Endothelial cell of hepatic sinusoid (primary cell): ENCODE measurements at regions not wholly inside any gene's neighbourhood (a gene's known extent, or its start where the extent isn't known, plus 50 kb on each side); places are given as distances from the start of the nearest gene placed in this dataset.
"Not testable (repeated sequence)": the region's sequence is repeated elsewhere in the genome, so short reads cannot be mapped to it uniquely, and the experiment has no call there.

ENCODE experiments used
- in situ Hi-C: cut with HindIII; loops from 2 replicates; pipeline ENCODE4 v1.10.0; 2017; ENCODE audit warnings: low sequenced_read_pairs

DNA sequence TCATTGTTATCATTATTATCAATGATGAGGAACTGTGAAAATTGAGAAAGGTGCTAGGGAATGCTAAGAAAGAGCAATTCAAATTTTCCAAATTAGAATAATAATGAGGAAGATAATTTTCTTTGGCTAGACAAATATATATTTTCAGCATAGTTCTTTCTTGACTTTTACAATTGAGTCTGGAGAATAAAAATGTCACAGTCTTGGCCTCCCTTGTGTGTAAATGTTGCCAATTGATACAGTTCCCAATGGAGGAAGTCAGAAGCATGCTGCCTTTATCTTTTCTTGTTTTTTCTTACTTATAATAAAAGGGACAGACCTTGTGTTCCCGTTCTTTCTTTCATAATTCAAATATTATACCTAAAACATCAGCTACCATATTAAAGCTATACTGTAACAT is 774.4 kb downstream of the SI start:
- in situ Hi-C loops = no loop called here

DNA sequence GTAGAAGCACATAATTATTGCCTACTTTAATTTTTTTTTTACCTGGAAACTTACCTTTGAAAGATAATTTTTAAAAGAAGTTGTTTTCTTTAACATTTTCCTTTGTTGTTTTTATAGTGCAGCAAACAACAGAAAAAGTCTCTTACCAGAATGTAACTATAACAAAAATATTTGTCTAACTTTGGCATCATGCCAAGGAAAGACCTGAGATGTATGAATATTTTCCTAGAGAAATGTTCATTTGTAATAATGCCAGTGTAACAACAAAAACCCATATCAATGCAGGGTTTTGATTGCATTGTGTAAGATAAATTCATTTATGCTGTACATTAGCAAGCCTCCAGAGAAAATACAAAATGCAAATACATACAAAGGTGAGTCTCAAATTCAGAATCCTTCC is 775.7 kb downstream of the SI start:
- in situ Hi-C loops = no loop called here

DNA sequence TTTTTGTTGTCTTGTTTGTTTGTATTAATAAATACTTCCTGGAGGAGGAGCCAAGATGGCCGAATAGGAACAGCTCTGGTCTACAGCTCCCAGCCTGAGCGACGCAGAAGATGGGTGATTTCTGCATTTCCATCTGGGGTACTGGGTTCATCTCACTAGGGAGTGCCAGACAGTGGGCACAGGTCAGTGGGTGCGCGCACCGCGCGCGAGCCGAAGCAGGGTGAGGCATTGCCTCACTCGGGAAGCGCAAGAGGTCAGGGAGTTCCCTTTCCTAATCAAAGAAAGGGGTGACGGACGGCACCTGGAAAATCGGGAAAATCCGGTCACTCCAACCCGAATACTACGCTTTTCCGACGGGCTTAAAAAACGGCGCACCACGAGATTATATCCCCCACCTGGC is 786.8 kb downstream of the SI start:
- in situ Hi-C loops = not testable (repeated sequence)

DNA sequence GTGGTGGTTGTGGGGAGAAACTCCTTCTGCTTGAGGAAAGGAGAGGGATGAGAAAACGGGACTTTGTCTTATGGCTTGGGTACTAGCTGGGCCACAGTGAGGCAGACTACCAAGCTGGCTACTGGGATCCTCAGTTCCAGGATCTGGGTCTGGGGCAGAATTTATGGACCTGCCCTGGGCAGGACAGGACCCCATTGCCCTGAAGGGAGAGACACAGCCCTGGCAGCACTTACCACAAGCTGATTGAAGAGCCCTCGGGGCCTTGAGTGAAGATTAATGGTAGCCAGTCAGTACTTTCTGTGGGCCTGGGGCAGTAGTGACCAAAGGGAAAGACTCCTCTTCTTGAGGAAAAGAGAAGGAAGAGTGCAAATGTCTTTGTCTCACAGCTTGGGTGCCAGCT is 799.7 kb downstream of the SI start:
- in situ Hi-C loops = no loop called here

DNA sequence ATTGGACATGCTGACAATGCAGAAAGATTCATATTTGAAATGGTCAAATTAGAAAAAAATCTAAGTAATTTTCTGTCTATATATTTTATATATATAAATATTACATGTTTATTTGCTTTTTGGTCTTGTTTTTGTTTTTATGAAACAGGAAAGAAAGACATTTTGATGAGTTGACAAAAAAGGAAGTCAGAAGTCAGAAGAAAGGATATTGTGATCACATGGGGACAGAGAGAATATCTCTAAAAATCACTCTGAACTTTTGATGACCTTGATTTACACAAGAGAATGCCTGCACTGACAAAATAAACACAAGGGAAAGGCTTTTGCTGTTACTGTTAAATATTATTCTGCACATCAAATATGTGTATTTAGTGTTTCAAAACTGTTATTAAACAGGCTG is 811.2 kb downstream of the SI start:
- in situ Hi-C loops = no loop called here

DNA sequence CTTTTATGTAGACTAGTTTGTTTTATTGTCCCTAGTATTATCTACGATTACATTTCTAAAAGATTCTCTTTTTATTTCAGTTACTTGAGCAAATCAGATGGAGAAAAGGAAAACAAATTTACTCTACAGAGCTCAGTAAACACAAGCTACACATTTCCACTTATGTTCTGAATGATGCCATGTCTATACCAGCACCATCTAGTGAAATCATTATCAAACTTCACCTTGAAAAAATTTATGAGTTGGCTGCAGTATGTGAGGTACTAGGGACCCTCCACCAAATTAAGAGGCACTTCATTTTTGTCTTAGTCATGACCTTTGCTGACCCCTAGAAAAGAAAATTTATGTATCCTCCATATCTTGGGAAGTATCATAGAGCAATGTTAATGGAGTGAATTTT is 827.4 kb downstream of the SI start:
- in situ Hi-C loops = no loop called here

DNA sequence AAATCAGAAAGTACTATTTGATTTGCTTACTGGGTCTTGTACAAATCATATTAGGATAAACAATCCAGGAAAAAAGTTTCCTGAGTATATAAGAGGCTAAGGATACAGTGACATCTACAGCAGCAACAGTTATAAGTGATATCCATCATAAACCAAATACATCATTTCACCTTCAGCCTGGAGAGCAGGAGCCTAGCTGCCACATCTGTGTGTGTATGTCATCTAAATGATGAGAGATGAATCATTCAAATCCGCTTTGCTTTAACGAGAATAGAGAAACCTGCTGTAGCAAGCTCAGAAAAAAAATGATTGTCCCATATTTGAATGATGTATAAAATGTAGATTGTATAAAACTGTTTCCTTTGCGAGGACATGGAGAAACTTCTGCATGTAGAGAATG is 841.4 kb downstream of the SI start:
- in situ Hi-C loops = no loop called here

DNA sequence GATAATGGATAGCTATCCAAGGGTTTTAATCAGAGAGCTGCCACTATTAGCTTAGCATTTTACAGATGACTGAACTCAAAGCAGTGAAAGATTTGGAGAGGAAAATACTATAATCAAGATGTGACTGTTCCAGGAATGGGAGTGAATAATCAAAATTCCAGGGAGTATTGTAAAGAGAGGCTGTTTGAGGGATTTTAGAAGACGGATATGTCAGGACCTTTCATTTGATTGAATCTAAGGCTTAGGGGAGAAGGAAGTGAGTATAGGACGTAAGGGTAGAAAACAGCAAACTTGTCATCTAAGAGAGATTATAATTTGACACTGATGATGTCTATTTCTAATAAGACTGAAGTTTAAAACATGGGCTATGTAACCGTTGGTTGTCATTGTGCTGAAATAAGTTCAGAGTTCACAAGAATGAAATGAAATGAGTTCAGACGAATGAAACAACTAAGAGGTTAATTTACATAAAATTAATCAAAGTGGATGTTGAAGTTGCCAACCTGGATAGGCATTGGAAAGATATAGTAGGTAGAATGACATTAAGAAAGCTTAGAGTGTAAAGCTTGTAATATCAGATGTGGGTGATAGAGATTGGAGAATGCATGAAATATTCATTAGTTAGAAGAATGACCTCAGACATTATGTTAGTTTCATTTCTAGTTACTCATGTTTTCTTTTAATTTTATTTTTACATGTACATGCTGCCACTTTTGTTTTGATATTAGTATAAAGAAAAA is 842.8 kb downstream of the SI start:
- in situ Hi-C loops = no loop called here

DNA sequence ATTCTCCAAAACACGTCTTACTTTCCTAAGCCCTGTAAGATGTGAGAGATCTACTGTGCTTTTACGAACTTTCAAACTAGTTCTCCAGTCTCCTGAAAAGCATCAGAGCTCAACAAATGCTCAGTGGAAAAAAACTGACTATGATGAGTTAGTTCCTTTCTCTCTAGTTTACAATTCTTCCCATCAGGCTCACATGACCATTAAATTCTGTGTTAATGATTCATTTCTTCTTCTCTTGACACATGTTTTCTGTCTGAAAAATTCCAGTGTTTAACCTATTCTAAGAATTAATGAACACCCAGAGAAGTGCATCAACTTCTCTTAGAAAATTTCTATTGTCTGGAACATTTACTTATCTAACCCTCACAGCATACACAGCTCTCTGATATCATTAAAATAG is 844.3 kb downstream of the SI start:
- in situ Hi-C loops = no loop called here

DNA sequence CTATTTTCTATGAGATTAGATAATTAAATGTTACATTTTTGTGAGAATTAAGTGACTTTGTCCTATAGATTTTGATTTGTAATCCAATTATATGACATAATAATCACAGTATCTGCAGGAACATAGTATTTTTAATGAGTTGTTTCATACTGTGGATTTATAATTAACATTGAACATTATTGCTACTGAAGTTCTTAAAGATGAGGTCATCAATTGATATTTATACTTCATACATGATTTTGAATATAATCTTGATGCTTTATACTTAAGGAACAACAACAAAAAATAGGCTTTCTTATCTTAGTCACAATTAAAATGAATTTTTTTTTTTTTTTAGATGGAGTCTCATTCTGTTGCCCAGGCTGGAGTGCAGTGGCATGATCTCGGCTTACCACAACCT is 846.6 kb downstream of the SI start:
- in situ Hi-C loops = no loop called here

DNA sequence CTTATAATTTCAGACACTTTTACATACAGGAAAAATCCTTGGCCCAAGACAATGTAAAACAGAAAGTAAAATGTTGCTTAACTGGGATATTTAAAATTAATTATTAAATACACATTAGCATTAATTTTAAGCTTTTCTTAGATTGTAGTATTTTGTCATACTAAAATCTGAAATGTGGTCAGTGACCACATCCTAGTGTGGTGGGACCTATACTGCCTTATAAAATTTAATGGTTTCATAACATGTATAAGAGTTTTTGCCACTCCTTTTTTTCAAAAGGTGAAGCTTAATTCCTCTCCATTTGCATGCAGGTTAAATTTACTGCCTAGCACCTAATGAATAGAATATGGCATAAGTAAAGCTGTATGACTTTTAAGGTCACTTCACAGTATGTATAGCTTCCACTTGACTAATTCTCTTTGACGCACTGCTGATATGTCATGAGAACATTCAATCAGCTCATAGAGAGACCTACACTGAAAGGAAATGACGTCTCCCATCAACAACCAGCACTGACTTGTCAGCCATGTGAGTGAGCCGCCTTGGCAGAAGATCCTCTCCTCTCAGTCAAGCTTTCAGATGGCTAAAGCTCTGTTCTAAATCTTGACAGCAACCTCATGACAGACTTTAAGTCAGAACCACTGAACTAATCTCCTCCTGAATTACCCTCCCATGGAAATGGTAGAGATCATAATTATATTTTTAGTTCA is 847.8 kb downstream of the SI start:
- in situ Hi-C loops = no loop called here

DNA sequence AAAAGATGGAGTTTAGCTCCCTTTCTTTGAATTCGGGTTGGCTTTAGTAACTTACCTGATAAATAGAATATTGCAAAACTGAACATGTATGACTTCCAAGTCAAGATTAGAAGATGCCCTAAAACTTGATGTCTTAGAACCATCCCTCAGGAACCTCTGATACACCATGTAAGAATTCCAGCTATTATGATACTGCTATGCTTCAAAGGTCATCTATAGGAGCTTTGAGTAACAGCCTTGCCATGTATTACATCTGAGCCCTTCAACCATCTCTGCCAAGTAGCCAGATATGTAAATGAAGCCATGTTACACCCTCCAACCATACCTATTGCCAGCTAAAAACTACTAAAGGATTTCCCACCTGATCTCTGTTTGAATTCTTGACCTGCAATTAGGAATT is 854.2 kb downstream of the SI start:
- in situ Hi-C loops = no loop called here

DNA sequence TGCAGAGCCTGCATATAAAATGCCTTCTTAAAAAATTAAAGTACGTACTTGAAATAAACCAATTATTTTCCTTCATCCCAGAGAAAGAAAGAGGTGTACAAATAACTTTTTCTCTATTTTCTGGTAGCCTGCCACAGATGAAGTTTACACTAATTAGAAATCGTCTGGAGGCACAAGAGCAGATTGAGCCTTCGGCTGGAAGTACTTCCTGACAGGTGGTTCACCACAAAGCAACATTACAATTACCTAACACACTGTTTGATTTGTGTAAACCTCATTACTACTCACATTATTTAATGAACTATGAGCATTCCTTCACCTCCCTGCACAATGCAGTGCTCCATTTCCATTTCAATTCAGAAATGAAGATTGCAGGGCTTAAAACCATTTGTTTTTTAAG is 856.1 kb downstream of the SI start:
- in situ Hi-C loops = no loop called here

DNA sequence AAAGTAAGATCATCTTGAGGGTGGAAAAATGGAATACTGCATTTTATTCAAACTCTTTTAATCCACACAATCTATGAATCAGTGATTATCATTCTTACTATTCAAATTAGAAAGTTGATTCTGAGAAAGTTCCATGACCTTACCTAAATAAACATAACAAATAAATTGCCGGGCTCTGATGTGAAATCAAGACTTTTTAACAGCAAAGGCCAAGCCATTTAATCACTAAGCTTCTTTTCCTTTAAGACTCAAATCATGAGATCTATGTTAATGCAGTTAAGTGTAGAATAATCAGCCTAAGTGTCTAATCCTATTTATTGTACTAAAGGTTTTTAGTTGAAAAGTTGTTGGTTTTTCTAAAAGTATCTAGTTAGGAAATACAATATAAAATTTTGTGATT is 857.0 kb downstream of the SI start:
- in situ Hi-C loops = no loop called here

DNA sequence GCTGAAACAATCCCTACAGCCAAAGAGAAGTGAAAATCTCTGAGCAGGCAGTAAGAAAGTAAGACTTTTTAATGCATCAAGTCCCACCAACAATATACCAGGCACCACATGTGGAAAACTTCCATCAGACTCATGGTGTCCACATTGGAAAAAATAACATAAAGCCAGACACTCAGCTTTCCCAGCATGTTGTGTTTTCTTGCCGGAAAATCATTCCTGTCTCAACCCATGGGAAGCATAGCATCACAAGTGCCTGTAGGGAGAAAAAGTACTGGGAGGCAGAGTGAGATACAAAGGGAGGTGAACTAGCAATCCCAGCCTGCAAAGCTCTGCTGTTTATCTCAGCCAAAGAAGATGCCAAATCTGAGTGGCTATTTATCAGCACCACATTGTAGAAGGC is 868.9 kb downstream of the SI start:
- in situ Hi-C loops = no loop called here

DNA sequence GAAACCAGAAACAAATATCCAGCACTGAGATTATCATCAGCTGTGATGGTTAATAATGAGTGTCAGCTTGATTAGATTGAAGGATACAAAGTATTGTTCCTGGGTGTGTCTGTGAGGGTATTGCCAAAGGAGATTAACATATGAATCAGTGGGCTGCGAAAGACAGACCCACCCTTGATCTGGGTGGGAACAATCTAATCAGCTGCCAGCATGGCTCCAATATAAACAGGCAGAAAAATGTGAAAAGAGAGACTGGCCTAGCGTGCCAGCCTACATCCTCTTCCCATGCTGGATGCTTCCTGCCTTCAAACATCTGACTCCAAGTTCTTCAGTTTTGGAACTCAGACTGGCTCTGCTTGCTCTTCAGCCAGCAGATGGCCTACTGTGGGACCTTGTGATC is 869.5 kb downstream of the SI start:
- in situ Hi-C loops = no loop called here

DNA sequence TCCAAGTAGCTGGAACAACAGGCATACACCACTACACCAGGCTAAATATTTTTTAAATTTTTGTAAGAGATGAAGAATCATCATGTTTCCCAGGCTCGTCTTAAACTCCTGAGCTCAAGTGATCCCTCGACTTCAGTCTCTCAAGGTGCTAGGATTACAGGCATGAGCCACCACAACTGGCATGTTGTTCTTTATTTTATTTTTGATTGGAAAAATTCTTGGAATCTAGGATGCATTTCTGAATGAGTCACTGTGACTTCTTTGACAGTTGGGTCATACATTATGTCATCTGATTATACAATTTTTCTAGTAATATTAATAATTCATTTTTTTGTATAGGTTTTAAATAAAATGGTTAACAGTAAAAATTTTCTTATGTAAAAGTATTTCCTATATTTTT is 870.2 kb downstream of the SI start:
- in situ Hi-C loops = no loop called here

DNA sequence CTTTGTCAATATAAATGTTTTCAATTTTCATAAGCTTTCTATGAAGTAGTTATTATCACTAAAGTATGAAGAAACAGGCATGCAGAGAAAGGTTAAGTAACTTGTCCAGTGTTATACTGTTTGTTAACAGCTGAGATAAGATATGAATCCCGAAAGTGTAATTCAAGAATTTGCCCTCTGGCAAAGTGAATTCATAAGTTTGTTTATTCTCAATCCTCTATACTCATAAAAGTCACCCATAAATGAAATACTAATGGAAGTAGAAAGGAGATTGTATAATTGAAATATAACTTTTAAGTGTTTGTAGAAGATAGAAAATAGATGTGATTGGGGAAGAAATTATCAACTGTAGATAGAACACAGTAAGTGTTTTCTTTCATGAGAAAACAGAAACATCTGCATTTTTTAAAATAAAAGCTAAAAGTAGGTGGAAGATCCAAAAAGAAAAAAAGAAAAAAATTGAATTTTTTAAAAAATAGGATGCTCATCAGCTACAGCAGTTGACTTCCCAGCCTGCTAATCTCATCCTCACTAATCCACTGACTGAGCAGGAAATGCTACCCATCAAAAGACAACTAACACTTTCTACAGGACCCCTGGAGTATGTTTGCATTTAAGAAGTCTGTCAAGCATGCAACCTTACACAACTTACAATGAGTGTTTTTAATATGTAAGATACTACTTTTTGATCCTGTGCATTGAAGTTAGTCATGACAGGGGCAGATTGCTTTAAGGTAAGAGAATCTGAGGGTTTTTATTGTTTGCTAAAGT is 878.1 kb downstream of the SI start:
- in situ Hi-C loops = no loop called here

DNA sequence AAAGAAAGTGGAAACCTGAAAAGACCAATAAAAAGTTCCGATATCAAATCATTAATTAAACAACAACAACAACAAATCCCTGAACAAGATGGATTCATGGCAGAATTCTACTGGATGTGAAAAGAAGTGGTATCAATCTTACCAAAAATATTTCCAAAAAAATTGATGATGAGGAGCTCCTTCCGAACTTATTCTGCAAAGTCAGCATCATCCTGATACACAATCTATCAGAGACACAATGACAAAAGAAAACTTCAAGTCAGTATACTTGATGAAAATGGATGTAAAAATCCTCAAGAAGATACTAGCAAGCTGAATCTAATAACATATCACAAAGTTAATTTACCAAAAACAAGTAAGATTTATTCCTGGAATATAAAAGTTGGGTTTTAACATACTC is 881.8 kb downstream of the SI start:
- in situ Hi-C loops = no loop called here

DNA sequence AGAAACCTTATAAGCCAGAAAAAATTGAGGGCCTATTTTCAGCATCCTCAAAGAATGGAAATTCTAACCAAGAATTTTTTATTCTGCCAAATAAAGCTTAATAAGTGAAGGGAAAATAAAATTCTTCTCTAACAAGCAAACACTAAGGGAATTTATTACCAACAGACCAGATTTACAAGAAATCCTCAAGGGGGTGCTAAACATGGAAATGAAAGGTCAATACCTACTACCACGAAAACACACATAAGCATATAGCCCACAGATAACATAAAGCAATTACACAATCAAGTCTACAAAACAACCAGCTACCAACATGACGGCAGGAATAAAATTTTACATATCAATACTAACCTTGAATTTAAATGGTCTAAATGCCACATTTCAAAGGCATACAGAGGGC is 883.5 kb downstream of the SI start:
- in situ Hi-C loops = no loop called here

DNA sequence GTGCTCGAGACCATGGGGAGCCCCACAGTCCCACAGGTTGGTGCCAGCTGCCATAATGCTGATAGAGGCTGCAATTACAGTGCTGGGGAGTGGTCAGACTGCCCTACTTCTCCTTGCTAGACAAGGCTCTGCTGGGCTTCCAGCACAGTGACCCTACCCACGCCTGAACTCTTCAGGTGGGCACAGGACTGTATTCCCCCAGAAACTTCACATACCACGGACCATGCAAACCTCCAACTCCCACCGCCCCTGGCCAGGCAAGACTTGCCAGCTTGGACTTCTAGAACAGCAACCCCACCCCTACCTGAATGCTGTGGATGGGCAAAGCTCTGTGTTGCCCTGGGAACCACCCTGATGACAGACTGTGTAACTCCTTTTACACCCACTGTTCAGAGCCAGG is 885.3 kb downstream of the SI start:
- in situ Hi-C loops = no loop called here

DNA sequence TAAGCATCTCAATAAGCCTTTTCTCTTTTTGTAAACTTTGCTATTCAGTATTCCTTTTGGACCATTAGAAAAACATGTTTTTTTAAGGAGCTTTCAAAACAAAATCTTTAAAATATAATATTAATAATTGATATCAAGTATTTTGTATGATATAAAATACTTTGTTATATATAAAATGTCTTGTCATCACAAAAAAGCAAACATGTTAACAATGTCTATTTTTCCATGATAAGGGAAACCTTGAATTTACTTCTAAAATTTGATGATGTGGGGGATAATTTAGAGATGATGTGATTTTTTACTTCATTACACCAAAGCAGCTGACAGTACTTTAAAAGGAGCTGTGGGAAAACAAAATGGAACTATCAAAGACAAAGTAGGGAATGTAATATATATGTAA is 887.7 kb downstream of the SI start:
- in situ Hi-C loops = no loop called here
